ENCODE measurements at regions not wholly inside any gene's neighbourhood (a gene's known extent, or its start where the extent isn't known, plus 50 kb on each side); places are given as distances from the start of the nearest gene placed in this dataset.

DNA sequence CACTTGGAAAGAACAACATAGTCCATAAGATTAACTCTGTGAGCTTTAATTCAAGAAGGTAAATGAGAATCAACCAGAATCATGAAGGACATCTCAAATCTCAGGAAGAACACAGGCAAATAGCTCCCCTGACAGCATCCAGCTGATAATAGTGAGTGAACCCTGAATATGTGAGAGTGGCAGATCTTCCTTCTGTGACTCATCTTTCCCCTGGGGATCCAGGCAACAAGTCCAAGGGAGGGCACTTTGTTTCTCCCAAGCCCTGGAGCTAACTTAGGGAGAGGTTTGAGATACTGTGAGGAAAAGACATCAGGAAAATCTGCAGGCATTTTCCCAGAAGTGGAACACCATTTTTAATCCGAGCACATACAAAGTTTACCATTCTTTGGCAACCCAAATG is 763.9 kb upstream of the MGAT4C start:
- no peak for TF ChIP-seq KLF9 (tag by site-specific recombination; IDR thresholded peaks at IDR 0.05; ENCODE audit: low read depth)
- TF ChIP-seq CTCF (tag by site-specific recombination; IDR thresholded peaks at IDR 0.05): no peak
- no peak for TF ChIP-seq GLI4 (tag by site-specific recombination; IDR thresholded peaks at IDR 0.05)
- TF ChIP-seq ZBTB44 (tag by site-specific recombination; IDR thresholded peaks at IDR 0.05): no peak
- no peak for TF ChIP-seq GLIS2 (tag by site-specific recombination; IDR thresholded peaks at IDR 0.05)
- TF ChIP-seq ZNF558 (tag by site-specific recombination; IDR thresholded peaks at IDR 0.05): no peak
- TF ChIP-seq SP2 (tag by site-specific recombination; IDR thresholded peaks at IDR 0.05): no peak
- no peak for TF ChIP-seq ZNF114 (tag by site-specific recombination; IDR thresholded peaks at IDR 0.05)
- no peak for TF ChIP-seq ZNF18 (tag by site-specific recombination; IDR thresholded peaks at IDR 0.05)
- TF ChIP-seq, protein P1, sequence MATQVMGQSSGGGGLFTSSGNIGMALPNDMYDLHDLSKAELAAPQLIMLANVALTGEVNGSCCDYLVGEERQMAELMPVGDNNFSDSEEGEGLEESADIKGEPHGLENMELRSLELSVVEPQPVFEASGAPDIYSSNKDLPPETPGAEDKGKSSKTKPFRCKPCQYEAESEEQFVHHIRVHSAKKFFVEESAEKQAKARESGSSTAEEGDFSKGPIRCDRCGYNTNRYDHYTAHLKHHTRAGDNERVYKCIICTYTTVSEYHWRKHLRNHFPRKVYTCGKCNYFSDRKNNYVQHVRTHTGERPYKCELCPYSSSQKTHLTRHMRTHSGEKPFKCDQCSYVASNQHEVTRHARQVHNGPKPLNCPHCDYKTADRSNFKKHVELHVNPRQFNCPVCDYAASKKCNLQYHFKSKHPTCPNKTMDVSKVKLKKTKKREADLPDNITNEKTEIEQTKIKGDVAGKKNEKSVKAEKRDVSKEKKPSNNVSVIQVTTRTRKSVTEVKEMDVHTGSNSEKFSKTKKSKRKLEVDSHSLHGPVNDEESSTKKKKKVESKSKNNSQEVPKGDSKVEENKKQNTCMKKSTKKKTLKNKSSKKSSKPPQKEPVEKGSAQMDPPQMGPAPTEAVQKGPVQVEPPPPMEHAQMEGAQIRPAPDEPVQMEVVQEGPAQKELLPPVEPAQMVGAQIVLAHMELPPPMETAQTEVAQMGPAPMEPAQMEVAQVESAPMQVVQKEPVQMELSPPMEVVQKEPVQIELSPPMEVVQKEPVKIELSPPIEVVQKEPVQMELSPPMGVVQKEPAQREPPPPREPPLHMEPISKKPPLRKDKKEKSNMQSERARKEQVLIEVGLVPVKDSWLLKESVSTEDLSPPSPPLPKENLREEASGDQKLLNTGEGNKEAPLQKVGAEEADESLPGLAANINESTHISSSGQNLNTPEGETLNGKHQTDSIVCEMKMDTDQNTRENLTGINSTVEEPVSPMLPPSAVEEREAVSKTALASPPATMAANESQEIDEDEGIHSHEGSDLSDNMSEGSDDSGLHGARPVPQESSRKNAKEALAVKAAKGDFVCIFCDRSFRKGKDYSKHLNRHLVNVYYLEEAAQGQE (tag by site-specific recombination; IDR thresholded peaks at IDR 0.05): no peak
- no peak for TF ChIP-seq ZBTB20 (tag by site-specific recombination; IDR thresholded peaks at IDR 0.05)
- TF ChIP-seq YY1 (tag by site-specific recombination; IDR thresholded peaks at IDR 0.05): no peak
